Thoracic aorta (tissue), 2 donors: ENCODE measurements at regions not wholly inside any gene's neighbourhood (a gene's known extent, or its start where the extent isn't known, plus 50 kb on each side); places are given as distances from the start of the nearest gene placed in this dataset.
"Not testable (repeated sequence)": the region's sequence is repeated elsewhere in the genome, so short reads cannot be mapped to it uniquely, and the experiment has no call there.

Experiments
- ATAC-seq: fragments of 150-250 bp; one replicate; pipeline ENCODE4 v1.8.0; 2017; ENCODE audit warnings: low read depth; ENCODE audit not compliant: insufficient number of reproducible peaks, low FRiP score
- DNase-seq: peaks from one replicate; pipeline ENCODE4 v3.0.0-alpha.2; 2020; ENCODE audit warnings: low spot score
- H3K27ac ChIP-seq, 2 donors: fragments of 200-600 bp; sonication (generic); 1 replicate in 1 of 2; 2 replicates in 1 of 2; pipeline ENCODE4 v1.5.1; 2016; ENCODE audit warnings: mild to moderate bottlenecking in 2 of 2, moderate library complexity in 2 of 2
- H3K27me3 ChIP-seq: fragments of 200-600 bp; sonication (generic); replicated peaks from 2 replicates; pipeline ENCODE4 v1.6.0; 2016; ENCODE audit warnings: mild to moderate bottlenecking; ENCODE audit not compliant: insufficient read depth
- H3K36me3 ChIP-seq: fragments of 200-600 bp; sonication (generic); one replicate; pipeline ENCODE4 v1.5.1; 2016
- H3K4me1 ChIP-seq, 2 donors: fragments of 200-600 bp; sonication (generic); 1 replicate in 1 of 2; 2 replicates in 1 of 2; pipeline versions ENCODE4 v1.5.1 to v1.6.0; 2016; ENCODE audit warnings: low read depth in 2 of 2, mild to moderate bottlenecking in 1 of 2; ENCODE audit not compliant: control insufficient read depth in 1 of 2
- H3K4me3 ChIP-seq: fragments of 200-600 bp; sonication (generic); 2 replicates; pipeline ENCODE4 v1.5.1; 2016; ENCODE audit warnings: mild to moderate bottlenecking
- H3K9me3 ChIP-seq: fragments of 200-600 bp; sonication (generic); 2 replicates; pipeline ENCODE4 v1.5.1; 2016
- CTCF ChIP-seq: fragments of 200-600 bp; sonication (generic); IDR thresholded peaks from one replicate; pipeline ENCODE4 v1.5.1; 2019; ENCODE audit warnings: antibody characterized with exemption

- Histone ChIP-seq H3K9me3 (peaks cover 7% of the 10 kb centered on the region), H3K27ac (no peak overlapping the region), H3K27me3 (no peaks in the 10 kb centered on the region), H3K36me3 (no peaks in the 10 kb centered on the region), H3K4me3 (no peak overlapping the region), H3K4me1 (no peaks in the 10 kb centered on the region)
- TF ChIP-seq CTCF = no peak
- no peak for ATAC-seq
- no peak for DNase-seq
Measured at GRCh38 chr4:128440923-128441322, 153.3 kb upstream of the PGRMC2 start.

GRCh38 chr4:128437023-128437422 is 149.4 kb upstream of the PGRMC2 start:
- not testable (repeated sequence) for H3K4me3 ChIP-seq, ATAC-seq, H3K27ac ChIP-seq, DNase-seq, H3K4me1 ChIP-seq, H3K27me3 ChIP-seq, H3K9me3 ChIP-seq, H3K36me3 ChIP-seq

- H3K4me1 ChIP-seq, H3K4me3 ChIP-seq, H3K27me3 ChIP-seq, DNase-seq, H3K27ac ChIP-seq, H3K36me3 ChIP-seq, ATAC-seq, H3K9me3 ChIP-seq: not testable (repeated sequence)
Measured at GRCh38 chr4:128429023-128429613, 141.5 kb upstream of the PGRMC2 start.

GRCh38 chr4:128428397-128428796 is 140.8 kb upstream of the PGRMC2 start:
- no peaks in the 10 kb centered on the region for H3K9me3 ChIP-seq
- H3K36me3 ChIP-seq = no peaks in the 10 kb centered on the region
- DNase-seq = no peak
- H3K4me1 ChIP-seq = peaks cover 0 to 7% of the 10 kb centered on the region in 2 donors
- H3K27me3 ChIP-seq = no peaks in the 10 kb centered on the region
- no peak overlapping the region for H3K27ac ChIP-seq
- no peak for TF ChIP-seq CTCF
- no peak overlapping the region for H3K4me3 ChIP-seq
- no peak for ATAC-seq

- ATAC-seq (no peak), DNase-seq (no peak)
- Histone ChIP-seq H3K27ac (no peak overlapping the region), H3K4me1 (peaks cover 0 to 7% of the 10 kb centered on the region in 2 donors), H3K4me3 (no peak overlapping the region), H3K27me3 (no peaks in the 10 kb centered on the region), H3K9me3 (no peaks in the 10 kb centered on the region), H3K36me3 (no peaks in the 10 kb centered on the region)
- TF ChIP-seq CTCF = peak; percentile 40
Measured at GRCh38 chr4:128427832-128428366, 140.3 kb upstream of the PGRMC2 start.

- H3K27me3 ChIP-seq = no peaks in the 10 kb centered on the region
- no peak overlapping the region for H3K4me3 ChIP-seq
- no peak overlapping the region for H3K27ac ChIP-seq
- ATAC-seq (no peak), DNase-seq (no peak)
- no peaks in the 10 kb centered on the region for H3K36me3 ChIP-seq
- no peaks in the 10 kb centered on the region for H3K9me3 ChIP-seq
- TF ChIP-seq CTCF = no peak
- H3K4me1 ChIP-seq = peaks cover 0 to 7% of the 10 kb centered on the region in 2 donors
Measured at GRCh38 chr4:128424527-128425497, 137.2 kb upstream of the PGRMC2 start.

- not testable (repeated sequence) for H3K4me1 ChIP-seq, H3K4me3 ChIP-seq, H3K27me3 ChIP-seq, H3K27ac ChIP-seq, H3K36me3 ChIP-seq, ATAC-seq, DNase-seq, H3K9me3 ChIP-seq
Measured at GRCh38 chr4:128422296-128422695, 134.7 kb upstream of the PGRMC2 start.
